HG03457 (cell line): ENCODE measurements at regions not wholly inside any gene's neighbourhood (a gene's known extent, or its start where the extent isn't known, plus 50 kb on each side); places are given as distances from the start of the nearest gene placed in this dataset.

Source experiments
- ATAC-seq: cut with Tn5 transposase; IDR thresholded peaks from one replicate; pipeline ENCODE4 v1.9.1; 2021; ENCODE audit warnings: moderate number of reproducible peaks; ENCODE audit not compliant: unreplicated experiment

GRCh38 chr12:91239481-91239880, 56.9 kb upstream of the DCN start:
- no peak for ATAC-seq
